ENCODE measurements at regions not wholly inside any gene's neighbourhood (a gene's known extent, or its start where the extent isn't known, plus 50 kb on each side); places are given as distances from the start of the nearest gene placed in this dataset.

- Histone ChIP-seq H2BK20ac (ENCODE audit: low read depth, low read length, poor library complexity, severe bottlenecking) (no peak overlapping the region), H2AK5ac (ENCODE audit: insufficient read length, low read length) (no peak overlapping the region), H3T11ph (ENCODE audit: low read length) (no peak overlapping the region), H2BK5ac (ENCODE audit: insufficient read length, low read length) (no peak overlapping the region), H3K23me2 (ENCODE audit: insufficient read length, low read depth, low read length, poor library complexity, severe bottlenecking) (no peaks in the 10 kb centered on the region), H3K23ac (ENCODE audit: insufficient read length, low read depth, low read length) (no peak overlapping the region), H4K91ac (ENCODE audit: insufficient read length, low read depth, low read length) (no peak overlapping the region), H3K79me2 (ENCODE audit: insufficient read depth, low read length) (no peaks in the 10 kb centered on the region), H3K27me3 (ENCODE audit: insufficient read depth, low read length) (no peaks in the 10 kb centered on the region), H2BK120ac (ENCODE audit: low read depth, low read length, poor library complexity, severe bottlenecking) (no peak overlapping the region), H4K5ac (ENCODE audit: insufficient read length, low read depth, low read length) (no peak overlapping the region), H2BK15ac (ENCODE audit: low read depth, low read length) (no peak overlapping the region), H3K79me1 (ENCODE audit: insufficient read depth, low read depth, low read length, poor library complexity, severe bottlenecking) (no peaks in the 10 kb centered on the region), H2AFZ (ENCODE audit: low read length) (no peak overlapping the region), H3K9ac (ENCODE audit: extremely low read depth, insufficient read length, low read length) (no peak overlapping the region), H3K4me1 (ENCODE audit: insufficient read depth, low read length) (no peaks in the 10 kb centered on the region), H4K8ac (replicated peaks; ENCODE audit: insufficient read length, low read depth, low read length) (no peak overlapping the region), H3K27ac (ENCODE audit: insufficient read length, low read depth, low read length) (no peak overlapping the region), H3K9me3 (ENCODE audit: control insufficient read depth, low read depth, low read length) (no peaks in the 10 kb centered on the region), H3K14ac (ENCODE audit: insufficient read depth, low read length) (no peak overlapping the region), H3K56ac (ENCODE audit: insufficient read length, low read depth, low read length) (no peak overlapping the region), H3K18ac (ENCODE audit: insufficient read length, low read depth, low read length) (no peak overlapping the region), H3K4me2 (ENCODE audit: insufficient read depth, insufficient read length, low read length) (no peak overlapping the region), H4K20me1 (ENCODE audit: control insufficient read depth, insufficient read depth, insufficient read length) (no peaks in the 10 kb centered on the region), H3K4ac (ENCODE audit: low read depth, low read length) (no peak overlapping the region), H2BK12ac (ENCODE audit: insufficient read length, low read depth, low read length) (no peak overlapping the region)
- no CpG with 5 or more reads among the region's 6 CpGs for WGBS (ENCODE audit: extremely low coverage, insufficient read length, low lambda C conversion rate)
- DNase-seq = no peak
- Mint-ChIP-seq H3K4me1 (peaks cover 0 to 5% of the 10 kb centered on the region in 2 experiments; a peak in 2 of 4 replicates), H3K27me3 (ENCODE audit: low read depth) (no peaks in the 10 kb centered on the region), H3K9me3 (no peaks in the 10 kb centered on the region), H3K27ac (no peak overlapping the region), H3K36me3 (ENCODE audit: insufficient read depth in 1 of 3, low read depth in 3 of 3) (no peaks in the 10 kb centered on the region), H3K4me3 (no peak overlapping the region)
- no peak for TF ChIP-seq CTCF (conservative IDR thresholded peaks at IDR 0.05)
Measured at GRCh38 chr13:60214213-60215055, 50.7 kb upstream of the DIAPH3 start.

All from H9 (cell line).